Peyer's patch (tissue), 4 donors: ENCODE measurements at regions not wholly inside any gene's neighbourhood (a gene's known extent, or its start where the extent isn't known, plus 50 kb on each side); places are given as distances from the start of the nearest gene placed in this dataset.

Experiments
- DNase-seq, 3 donors: peaks; one replicate each; pipeline ENCODE4 v3.0.0-alpha.2; 2017 to 2019
- H3K27ac ChIP-seq, 4 donors: fragments of 200-600 bp; sonication (generic); one replicate each; pipeline ENCODE4 v1.5.1; 2016 to 2019
- H3K27me3 ChIP-seq, 2 donors: fragments of 200-600 bp; sonication (generic); one replicate each; pipeline ENCODE4 v1.5.1; 2019
- H3K36me3 ChIP-seq, 3 donors: fragments of 200-600 bp; sonication (generic); one replicate each; pipeline ENCODE4 v1.5.1; 2016 to 2019
- H3K4me1 ChIP-seq, 4 donors: fragments of 200-600 bp; sonication (generic); one replicate each; pipeline ENCODE4 v1.5.1; 2016 to 2019
- H3K4me3 ChIP-seq, 4 donors: fragments of 200-600 bp; sonication (generic); 1 replicate in 3 of 4; 2 replicates in 1 of 4; pipeline ENCODE4 v1.5.1; 2016 to 2019; ENCODE audit warnings: mild to moderate bottlenecking in 1 of 4
- H3K9me3 ChIP-seq, 4 donors: fragments of 200-600 bp; sonication (generic); one replicate each; pipeline ENCODE4 v1.5.1; 2016 to 2019; ENCODE audit warnings: mild to moderate bottlenecking in 1 of 4
- POLR2A ChIP-seq, 2 donors: fragments of 450-650 bp; IDR thresholded peaks; one replicate each; pipeline ENCODE4 v1.5.1; 2017; ENCODE audit warnings: antibody characterized with exemption in 2 of 2, mild to moderate bottlenecking in 2 of 2, moderate library complexity in 2 of 2
- TF ChIP-seq, protein P1 (sequence below), 6 experiments: fragments of 450-650 bp in 4 of 6; fragments of 200-600 bp in 2 of 6; sonication (generic) in 1 of 6; IDR thresholded peaks; one replicate each; pipeline ENCODE4 v1.5.1; 2017 to 2019; ENCODE audit warnings: antibody characterized with exemption in 6 of 6, mild to moderate bottlenecking in 3 of 6, moderate library complexity in 1 of 6

DNA sequence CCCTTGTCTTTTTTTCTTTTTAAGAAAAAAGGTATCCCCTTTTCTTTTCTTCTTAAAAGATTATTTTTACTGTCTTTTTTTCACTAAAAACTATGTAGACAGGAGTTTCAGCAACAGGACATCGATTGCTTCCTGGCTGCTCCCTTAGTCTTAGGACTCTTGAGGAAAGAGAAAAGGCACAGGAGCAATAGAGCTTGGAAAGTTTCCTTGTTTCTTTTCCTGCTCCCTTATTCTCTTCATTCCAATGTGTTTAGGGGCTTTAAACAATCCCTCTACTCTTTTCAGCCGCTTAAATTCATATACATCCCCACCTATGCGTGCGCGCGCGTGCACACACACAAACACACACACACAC lies 182.2 kb upstream of the FOXN2 start:
- DNase-seq = no peak
- no peaks in the 10 kb centered on the region for H3K9me3 ChIP-seq
- H3K36me3 ChIP-seq = no peaks in the 10 kb centered on the region
- H3K27me3 ChIP-seq = no peaks in the 10 kb centered on the region
- H3K4me1 ChIP-seq = no peaks in the 10 kb centered on the region
- H3K27ac ChIP-seq = no peak overlapping the region
- no peak overlapping the region for H3K4me3 ChIP-seq
- no peak for TF ChIP-seq POLR2A (IDR thresholded peaks at IDR 0.05)
- TF ChIP-seq, protein P1, sequence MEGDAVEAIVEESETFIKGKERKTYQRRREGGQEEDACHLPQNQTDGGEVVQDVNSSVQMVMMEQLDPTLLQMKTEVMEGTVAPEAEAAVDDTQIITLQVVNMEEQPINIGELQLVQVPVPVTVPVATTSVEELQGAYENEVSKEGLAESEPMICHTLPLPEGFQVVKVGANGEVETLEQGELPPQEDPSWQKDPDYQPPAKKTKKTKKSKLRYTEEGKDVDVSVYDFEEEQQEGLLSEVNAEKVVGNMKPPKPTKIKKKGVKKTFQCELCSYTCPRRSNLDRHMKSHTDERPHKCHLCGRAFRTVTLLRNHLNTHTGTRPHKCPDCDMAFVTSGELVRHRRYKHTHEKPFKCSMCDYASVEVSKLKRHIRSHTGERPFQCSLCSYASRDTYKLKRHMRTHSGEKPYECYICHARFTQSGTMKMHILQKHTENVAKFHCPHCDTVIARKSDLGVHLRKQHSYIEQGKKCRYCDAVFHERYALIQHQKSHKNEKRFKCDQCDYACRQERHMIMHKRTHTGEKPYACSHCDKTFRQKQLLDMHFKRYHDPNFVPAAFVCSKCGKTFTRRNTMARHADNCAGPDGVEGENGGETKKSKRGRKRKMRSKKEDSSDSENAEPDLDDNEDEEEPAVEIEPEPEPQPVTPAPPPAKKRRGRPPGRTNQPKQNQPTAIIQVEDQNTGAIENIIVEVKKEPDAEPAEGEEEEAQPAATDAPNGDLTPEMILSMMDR (IDR thresholded peaks at IDR 0.05) = no peak

DNA sequence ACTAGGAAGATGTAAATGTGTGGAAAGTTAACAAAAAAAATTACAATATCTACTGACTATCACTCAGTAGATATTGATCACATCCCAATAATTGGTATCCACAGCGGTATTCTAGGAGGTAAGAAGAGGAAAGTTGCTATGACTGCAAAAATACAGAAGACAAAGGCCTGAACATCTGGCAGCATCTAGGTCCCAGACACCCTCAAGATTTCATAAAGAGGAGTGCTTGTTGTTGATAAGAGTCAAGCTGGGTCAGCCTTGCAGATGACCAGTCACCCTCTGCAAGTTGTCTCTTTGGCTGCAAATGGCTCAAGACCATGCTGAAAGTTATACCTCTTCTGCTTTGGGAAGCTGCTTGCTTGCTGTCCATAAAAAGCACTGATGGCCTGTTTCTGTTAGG lies 179.8 kb upstream of the FOXN2 start:
- no peak for DNase-seq
- TF ChIP-seq, protein P1 (IDR thresholded peaks at IDR 0.05) = no peak
- no peak for TF ChIP-seq POLR2A (IDR thresholded peaks at IDR 0.05)
- Histone ChIP-seq H3K4me3 (no peak overlapping the region), H3K27me3 (no peaks in the 10 kb centered on the region), H3K36me3 (no peaks in the 10 kb centered on the region), H3K9me3 (no peaks in the 10 kb centered on the region), H3K27ac (no peak overlapping the region), H3K4me1 (no peaks in the 10 kb centered on the region)

DNA sequence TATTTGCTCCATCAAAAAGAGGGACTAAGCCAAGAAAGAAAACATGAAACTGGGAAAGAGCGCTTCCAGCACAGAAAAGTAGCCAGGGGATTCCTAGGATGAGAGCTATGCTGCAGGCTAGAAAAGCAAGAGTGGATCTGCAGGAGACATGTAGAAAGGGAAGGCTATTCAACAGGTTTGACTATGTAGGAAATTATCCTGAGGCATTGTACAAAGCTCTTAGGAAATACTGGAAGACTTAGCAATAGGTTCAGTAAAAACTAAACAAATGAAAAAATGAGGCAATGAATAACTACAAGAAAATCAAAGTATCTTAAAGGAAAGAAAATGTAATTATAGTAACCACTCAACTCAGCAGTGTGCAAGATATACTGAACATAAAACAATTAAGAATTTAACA lies 178.7 kb upstream of the FOXN2 start:
- Histone ChIP-seq H3K4me3 (no peak overlapping the region), H3K4me1 (no peaks in the 10 kb centered on the region), H3K9me3 (no peaks in the 10 kb centered on the region), H3K27ac (no peak overlapping the region), H3K36me3 (no peaks in the 10 kb centered on the region), H3K27me3 (no peaks in the 10 kb centered on the region)
- no peak for DNase-seq
- TF ChIP-seq, protein P1 (IDR thresholded peaks at IDR 0.05) = no peak
- no peak for TF ChIP-seq POLR2A (IDR thresholded peaks at IDR 0.05)

DNA sequence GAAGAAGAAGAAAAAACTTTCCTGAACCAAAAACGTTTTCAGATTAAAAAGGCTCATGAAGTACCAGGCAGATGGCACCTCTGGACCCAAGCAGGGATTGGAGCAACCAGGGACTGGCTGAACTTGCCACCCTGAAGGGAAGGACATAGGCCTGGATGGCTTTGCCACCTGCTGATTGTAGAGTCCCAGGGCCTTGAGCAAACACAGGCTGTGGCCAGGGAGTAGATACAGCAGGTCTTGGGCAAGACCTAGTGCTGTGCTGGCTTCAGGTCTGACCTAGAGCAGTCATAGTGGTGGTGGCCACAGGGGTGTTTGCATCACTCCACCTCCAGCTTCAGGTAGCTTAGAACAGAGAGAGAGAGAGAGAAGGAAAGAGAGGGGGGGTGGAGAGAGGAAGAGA lies 176.7 kb upstream of the FOXN2 start:
- Histone ChIP-seq H3K27me3 (no peaks in the 10 kb centered on the region), H3K9me3 (no peaks in the 10 kb centered on the region), H3K36me3 (no peaks in the 10 kb centered on the region), H3K4me3 (no peak overlapping the region), H3K4me1 (no peaks in the 10 kb centered on the region), H3K27ac (no peak overlapping the region)
- TF ChIP-seq, protein P1 (IDR thresholded peaks at IDR 0.05) = no peak
- no peak for TF ChIP-seq POLR2A (IDR thresholded peaks at IDR 0.05)
- no peak for DNase-seq

DNA sequence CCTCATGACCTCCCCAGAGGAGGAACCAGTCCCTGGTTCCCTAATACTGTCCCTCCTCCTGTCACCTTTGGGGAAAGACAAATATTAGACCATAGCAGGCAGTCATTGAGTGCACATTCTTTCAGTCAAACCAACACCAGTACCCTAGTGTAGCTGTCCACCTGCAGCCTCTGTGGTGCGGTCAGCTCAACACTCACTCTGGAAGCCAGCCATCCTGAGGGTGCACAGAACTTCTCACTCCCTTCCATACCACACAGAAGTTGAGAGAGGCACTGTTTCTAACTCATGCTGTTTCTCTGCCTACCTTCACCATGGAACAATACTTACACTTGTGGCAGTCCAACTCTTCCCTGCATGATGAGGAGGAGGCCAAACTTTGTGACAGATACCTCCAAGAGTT lies 175.6 kb upstream of the FOXN2 start:
- TF ChIP-seq, protein P1 (IDR thresholded peaks at IDR 0.05) = no peak
- TF ChIP-seq POLR2A (IDR thresholded peaks at IDR 0.05) = no peak
- Histone ChIP-seq H3K27me3 (no peaks in the 10 kb centered on the region), H3K4me3 (no peak overlapping the region), H3K27ac (no peak overlapping the region), H3K4me1 (no peaks in the 10 kb centered on the region), H3K36me3 (no peaks in the 10 kb centered on the region), H3K9me3 (no peaks in the 10 kb centered on the region)
- no peak for DNase-seq

DNA sequence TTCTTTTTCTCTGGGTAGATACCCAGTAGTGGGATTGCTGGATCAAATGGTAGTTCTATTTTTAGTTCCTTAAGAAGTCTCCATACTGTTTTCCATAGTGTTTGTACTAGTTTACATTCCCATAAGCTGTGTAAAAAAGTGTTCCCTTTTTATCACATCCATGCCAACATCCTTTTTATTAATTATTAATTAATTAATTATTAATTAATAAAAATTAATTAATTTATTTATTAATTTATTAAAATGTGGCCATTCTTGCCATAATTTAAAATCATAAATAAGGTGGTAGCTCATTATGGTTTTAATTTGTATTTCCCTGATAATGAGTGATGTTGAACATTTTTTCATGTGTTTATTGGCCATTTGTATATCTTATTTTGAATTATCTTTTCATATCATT lies 173.9 kb upstream of the FOXN2 start:
- Histone ChIP-seq H3K27ac (no peak overlapping the region), H3K36me3 (no peaks in the 10 kb centered on the region), H3K4me3 (no peak overlapping the region), H3K9me3 (no peaks in the 10 kb centered on the region), H3K4me1 (no peaks in the 10 kb centered on the region), H3K27me3 (no peaks in the 10 kb centered on the region)
- no peak for TF ChIP-seq POLR2A (IDR thresholded peaks at IDR 0.05)
- TF ChIP-seq, protein P1 (IDR thresholded peaks at IDR 0.05) = no peak
- DNase-seq = no peak
